Left lung (tissue), 4 donors: ENCODE measurements at regions not wholly inside any gene's neighbourhood (a gene's known extent, or its start where the extent isn't known, plus 50 kb on each side); places are given as distances from the start of the nearest gene placed in this dataset.

Source experiments
- ATAC-seq: fragments of 200-7000 bp; cut with Tn5 transposase; one replicate; pipeline ENCODE4 v1.9.1; 2020; ENCODE audit warnings: moderate library complexity
- DNase-seq, 4 donors: peaks; one replicate each; pipeline ENCODE4 v3.0.0-alpha.2; 2013 to 2020
- H3K27ac ChIP-seq, 2 donors: fragments of 200-600 bp; sonication (generic) in 1 of 2; one replicate each; pipeline versions ENCODE4 v1.5.0 to v1.8.0; 2020 to 2021
- H3K27me3 ChIP-seq, 2 donors: fragments of 200-600 bp; sonication (generic) in 1 of 2; one replicate each; pipeline versions ENCODE4 v1.5.0 to v1.8.0; 2020 to 2021
- H3K36me3 ChIP-seq, 2 donors: fragments of 200-600 bp; sonication (generic) in 1 of 2; one replicate each; pipeline versions ENCODE4 v1.5.0 to v1.8.0; 2020 to 2021
- H3K4me1 ChIP-seq, 2 donors: fragments of 200-600 bp; one replicate each; pipeline ENCODE4 v1.8.0; 2021
- H3K4me3 ChIP-seq, 2 donors: fragments of 200-600 bp; sonication (generic) in 1 of 2; one replicate each; pipeline versions ENCODE4 v1.5.0 to v1.8.0; 2020 to 2021; ENCODE audit warnings: mild to moderate bottlenecking in 1 of 2
- H3K9me3 ChIP-seq, 2 donors: fragments of 200-600 bp; sonication (generic) in 1 of 2; one replicate each; pipeline versions ENCODE4 v1.5.0 to v1.8.0; 2020 to 2021
- intact Hi-C, 2 donors: fragments of 100-400 bp; cut with DNase I; formaldehyde crosslinking; loops; one replicate each; pipeline versions ENCODE4 v1.11.2 to v1.14.2; 2022
- TF ChIP-seq, protein P1 (sequence below), 2 donors: fragments of 200-600 bp; sonication (generic) in 1 of 2; IDR thresholded peaks; one replicate each; pipeline versions ENCODE4 v1.5.0 to v1.8.0; 2021; ENCODE audit warnings: antibody characterized with exemption in 2 of 2
- donor health status: DM: no; HTN: yes; CAD: no.
- donor health status: DM: no; HTN: no; CAD: no.

DNA sequence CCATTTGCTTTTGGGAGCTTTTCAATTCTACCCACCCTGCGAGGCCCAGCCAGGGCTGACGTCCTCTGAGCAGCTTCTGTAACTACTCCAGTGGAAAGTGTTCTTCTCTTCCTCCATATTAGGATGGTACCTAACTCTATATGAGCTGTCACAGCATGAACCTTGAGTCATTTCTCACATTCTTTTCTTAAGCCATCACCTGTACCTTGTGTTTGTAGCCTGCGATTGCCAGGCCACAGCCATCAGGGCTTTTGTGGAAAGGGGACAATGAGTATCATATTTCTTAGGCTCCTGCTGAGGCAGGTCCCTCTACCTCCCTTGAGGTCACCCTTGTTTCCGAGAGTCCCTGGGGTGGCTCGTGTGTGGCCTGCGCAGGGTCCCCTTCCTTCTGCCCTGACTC, 144.5 kb upstream of the DLX2 start:
- ATAC-seq (no peak), DNase-seq (no peak)
- no peak overlapping the region for H3K27ac ChIP-seq

DNA sequence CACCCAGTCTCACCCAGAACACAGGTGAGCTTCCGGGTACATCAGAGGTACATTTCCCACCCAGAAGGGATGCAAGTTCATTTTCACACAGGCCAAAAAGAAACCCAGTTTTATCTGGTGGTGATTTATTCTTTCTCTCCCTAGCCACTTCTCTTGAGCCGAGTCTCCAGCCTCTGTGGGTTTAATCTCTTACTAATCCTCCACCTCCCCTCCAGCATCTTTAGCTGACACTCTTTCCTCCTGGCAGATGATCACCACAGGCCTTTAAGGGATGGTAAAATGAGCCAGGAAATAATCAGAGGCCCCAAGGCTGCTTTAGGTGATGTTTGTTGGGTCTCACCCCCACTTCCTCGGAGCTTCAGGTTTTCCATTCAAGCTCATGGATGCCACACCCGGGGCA, 145.7 kb upstream of the DLX2 start:
- Histone ChIP-seq H3K27ac (no peak overlapping the region), H3K9me3 (no peaks in the 10 kb centered on the region), H3K4me3 (no peak overlapping the region), H3K27me3 (no peaks in the 10 kb centered on the region), H3K36me3 (no peaks in the 10 kb centered on the region), H3K4me1 (peaks cover 3 to 16% of the 10 kb centered on the region in 2 donors)
- DNase-seq: no peak
- TF ChIP-seq, protein P1, sequence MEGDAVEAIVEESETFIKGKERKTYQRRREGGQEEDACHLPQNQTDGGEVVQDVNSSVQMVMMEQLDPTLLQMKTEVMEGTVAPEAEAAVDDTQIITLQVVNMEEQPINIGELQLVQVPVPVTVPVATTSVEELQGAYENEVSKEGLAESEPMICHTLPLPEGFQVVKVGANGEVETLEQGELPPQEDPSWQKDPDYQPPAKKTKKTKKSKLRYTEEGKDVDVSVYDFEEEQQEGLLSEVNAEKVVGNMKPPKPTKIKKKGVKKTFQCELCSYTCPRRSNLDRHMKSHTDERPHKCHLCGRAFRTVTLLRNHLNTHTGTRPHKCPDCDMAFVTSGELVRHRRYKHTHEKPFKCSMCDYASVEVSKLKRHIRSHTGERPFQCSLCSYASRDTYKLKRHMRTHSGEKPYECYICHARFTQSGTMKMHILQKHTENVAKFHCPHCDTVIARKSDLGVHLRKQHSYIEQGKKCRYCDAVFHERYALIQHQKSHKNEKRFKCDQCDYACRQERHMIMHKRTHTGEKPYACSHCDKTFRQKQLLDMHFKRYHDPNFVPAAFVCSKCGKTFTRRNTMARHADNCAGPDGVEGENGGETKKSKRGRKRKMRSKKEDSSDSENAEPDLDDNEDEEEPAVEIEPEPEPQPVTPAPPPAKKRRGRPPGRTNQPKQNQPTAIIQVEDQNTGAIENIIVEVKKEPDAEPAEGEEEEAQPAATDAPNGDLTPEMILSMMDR (IDR thresholded peaks at IDR 0.05): no peak
- intact Hi-C loops: no loop called here
- ATAC-seq: no peak

More for the DNA sequence above, 144.5 kb upstream of the DLX2 start:
- TF ChIP-seq, protein P1 (IDR thresholded peaks at IDR 0.05): no peak
- Histone ChIP-seq H3K4me3 (no peak overlapping the region), H3K4me1 (peaks cover 3 to 12% of the 10 kb centered on the region in 2 donors), H3K27me3 (no peaks in the 10 kb centered on the region), H3K36me3 (no peaks in the 10 kb centered on the region), H3K9me3 (no peaks in the 10 kb centered on the region)
- intact Hi-C loops: no loop called here

DNA sequence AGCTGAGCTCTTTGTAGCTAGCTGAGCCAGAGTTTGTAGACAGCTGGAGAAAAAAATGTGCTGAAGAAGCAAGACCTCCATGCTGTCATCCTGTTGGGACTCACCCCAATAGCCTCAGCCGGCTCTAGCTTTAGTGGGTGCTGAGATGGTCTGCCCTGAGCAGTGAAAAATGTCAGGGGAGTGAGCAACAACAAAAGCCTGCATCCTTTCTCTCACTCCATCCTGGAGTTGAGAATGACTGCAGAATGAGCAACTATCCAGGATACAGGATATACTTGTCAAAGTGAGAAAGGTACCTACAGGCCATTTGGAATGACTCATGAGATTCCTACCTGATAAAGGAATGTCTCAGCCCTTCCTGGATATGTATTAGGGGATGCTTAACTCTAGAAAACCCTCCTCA, 146.1 kb upstream of the DLX2 start:
- DNase-seq (no peak), ATAC-seq (no peak)
- H3K27me3 ChIP-seq: no peaks in the 10 kb centered on the region
- H3K9me3 ChIP-seq: no peaks in the 10 kb centered on the region
- H3K27ac ChIP-seq: no peak overlapping the region
- no peak overlapping the region for H3K4me3 ChIP-seq
- H3K36me3 ChIP-seq: no peaks in the 10 kb centered on the region
- peaks cover 3 to 20% of the 10 kb centered on the region in 2 donors for H3K4me1 ChIP-seq
- intact Hi-C loops: no loop called here
- TF ChIP-seq, protein P1 (IDR thresholded peaks at IDR 0.05): no peak

DNA sequence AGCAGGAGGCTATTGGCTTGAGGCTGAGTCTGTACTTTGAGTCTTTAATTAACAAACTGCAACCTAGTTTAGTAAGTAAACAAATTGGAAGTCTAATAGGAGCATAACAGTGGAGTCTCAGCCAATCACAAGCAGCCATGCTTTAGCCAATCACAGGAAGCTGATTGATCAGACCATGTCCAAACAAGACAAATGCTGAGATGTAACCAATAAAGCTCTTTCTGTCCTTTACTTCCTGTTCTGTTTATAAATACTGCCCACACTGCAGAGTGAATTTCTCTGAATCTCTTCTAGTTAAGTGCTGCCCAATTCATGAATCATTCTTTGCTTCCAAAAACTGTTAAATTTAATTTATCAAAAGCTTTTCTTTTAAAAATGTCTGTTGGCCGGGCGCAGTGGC, 146.6 kb upstream of the DLX2 start:
- TF ChIP-seq, protein P1 (IDR thresholded peaks at IDR 0.05): no peak
- no peaks in the 10 kb centered on the region for H3K9me3 ChIP-seq
- peaks cover 3 to 20% of the 10 kb centered on the region in 2 donors for H3K4me1 ChIP-seq
- ATAC-seq (no peak), DNase-seq (no peak)
- no peaks in the 10 kb centered on the region for H3K27me3 ChIP-seq
- no peaks in the 10 kb centered on the region for H3K36me3 ChIP-seq
- H3K27ac ChIP-seq: no peak overlapping the region
- no peak overlapping the region for H3K4me3 ChIP-seq
- intact Hi-C loops: no loop called here

DNA sequence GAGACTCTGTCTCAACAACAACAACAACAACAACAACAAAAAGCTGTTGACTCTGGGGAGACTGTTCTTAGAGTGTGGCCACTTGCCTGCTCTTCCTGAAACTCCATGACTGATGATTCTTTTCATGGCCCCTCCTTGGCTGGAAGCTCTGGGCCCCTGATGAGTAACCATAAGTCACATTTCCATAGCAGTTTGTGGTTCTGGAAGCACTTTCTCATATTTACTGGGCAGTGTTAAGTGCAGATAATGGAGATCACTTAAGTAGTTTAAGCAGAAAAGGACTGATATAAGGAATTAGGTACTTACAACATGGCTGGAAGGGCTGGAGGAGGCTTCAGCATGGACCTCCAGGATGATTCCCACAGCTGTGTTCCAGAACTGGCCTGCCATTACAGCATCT, 147.3 kb upstream of the DLX2 start:
- no peak overlapping the region for H3K27ac ChIP-seq
- DNase-seq (no peak), ATAC-seq (no peak)
- H3K4me1 ChIP-seq: peaks cover 3 to 20% of the 10 kb centered on the region in 2 donors
- intact Hi-C loops: no loop called here
- H3K9me3 ChIP-seq: no peaks in the 10 kb centered on the region
- no peaks in the 10 kb centered on the region for H3K27me3 ChIP-seq
- H3K36me3 ChIP-seq: no peaks in the 10 kb centered on the region
- TF ChIP-seq, protein P1 (IDR thresholded peaks at IDR 0.05): no peak
- no peak overlapping the region for H3K4me3 ChIP-seq
